ENCODE measurements at regions not wholly inside any gene's neighbourhood (a gene's known extent, or its start where the extent isn't known, plus 50 kb on each side); places are given as distances from the start of the nearest gene placed in this dataset.

DNA sequence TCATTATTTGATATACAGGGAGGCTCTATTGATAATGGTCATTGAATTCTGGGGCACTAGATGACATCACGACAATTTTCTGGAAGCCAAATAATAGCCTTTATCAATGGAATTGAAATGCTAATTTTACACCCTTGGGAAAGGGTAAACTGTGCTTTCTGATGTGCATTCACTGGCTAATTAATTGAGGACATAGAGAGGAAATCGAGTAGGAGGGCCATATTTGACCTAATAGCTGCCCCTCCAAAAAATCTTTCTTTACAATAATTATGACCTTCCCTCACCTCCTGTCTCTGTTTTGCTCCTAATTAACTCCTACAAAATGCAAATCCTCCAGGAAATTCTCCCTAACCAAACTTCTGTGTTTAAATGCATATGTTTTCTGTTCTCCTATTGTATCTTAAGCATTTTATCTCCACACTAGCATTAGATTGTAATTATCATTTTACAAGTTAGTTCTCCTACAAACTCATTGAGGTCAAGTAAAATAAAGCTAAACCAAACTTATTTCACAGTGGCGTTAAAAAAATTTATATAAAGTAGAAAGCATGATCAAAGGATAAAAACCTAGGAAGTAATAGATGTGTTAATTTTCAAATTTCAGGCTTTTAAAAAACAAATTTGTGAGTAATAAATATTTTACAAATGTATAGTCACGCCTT is 1414.0 kb upstream of the AGA start:
- no peak for DNase-seq

DNA sequence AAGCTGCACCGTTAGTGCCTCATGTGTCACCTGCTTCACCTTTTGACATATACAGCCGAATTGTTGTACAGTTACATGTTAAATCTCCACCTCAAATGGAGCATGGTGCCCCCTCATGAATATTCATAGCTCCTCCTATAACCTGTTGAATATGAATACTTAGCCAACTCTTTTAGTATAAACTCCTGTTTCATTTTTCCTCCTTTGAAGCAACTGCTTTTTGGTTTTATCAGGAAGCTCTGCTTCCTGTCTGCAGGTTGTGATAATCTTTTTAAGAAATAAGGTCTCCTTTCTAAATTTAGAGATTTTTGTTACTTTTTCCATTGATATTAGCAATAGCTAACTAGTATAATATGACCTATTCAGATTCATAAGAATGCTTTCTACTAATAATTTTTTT is 1429.2 kb upstream of the AGA start:
- DNase-seq: no peak

DNA sequence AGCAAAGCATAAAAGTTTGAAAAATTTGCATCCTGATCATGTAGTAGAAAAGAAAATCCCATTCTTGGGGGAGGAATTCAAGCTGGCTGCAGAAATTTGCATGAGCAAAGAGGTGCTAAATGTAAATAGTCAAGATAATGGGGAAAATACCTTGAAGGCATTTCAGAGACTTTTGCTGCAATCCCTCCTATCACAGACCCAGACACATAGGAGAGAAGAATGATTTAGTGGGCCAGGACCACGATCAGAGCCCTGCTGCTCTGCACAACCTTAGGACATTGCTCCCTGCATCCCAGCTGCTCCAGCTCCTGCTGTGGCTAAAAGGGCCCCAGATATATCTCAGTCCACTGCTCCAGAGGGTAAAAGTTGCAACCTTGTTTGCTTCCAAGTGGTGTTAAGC is 1439.7 kb upstream of the AGA start:
- no peak for DNase-seq

DNA sequence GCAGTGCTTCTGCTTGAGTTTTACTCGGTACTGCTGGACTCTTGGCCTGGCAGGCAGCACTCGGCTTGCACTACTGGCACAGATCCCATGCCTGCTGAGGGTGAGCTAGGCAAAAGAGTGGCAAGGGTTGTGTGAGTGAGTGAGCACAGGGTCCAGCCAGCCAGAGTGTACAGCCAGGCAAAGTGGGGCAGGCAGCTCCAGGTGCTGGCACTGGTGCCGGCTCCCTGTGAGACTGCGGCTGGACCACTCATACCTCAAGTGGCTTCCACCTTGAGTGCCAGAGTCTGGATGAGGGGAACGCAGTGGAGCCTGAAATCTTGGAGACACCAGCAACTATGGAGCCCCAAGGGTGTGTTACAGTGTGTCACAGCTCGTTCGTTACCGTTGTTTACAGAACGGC is 1451.9 kb upstream of the AGA start:
- no peak for DNase-seq

DNA sequence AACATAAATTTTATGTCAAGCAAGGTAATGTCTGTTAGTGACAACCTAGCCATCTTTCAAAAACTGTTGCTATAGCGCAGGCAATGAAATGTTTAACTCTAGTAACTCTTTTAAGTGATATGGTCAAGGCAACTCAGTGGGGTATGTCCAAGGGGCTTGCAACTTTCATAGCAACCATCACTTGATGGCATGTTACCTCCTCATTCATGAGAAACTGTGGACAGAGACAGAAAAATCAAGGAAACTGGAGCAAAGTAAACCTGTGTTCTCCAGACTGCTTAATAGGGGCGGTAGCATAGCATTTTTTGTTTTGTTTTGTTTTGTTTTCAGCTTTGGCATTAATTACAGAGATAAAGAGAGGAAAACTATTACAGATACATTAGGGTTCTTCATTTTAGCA is 1456.8 kb upstream of the AGA start:
- no peak for DNase-seq

DNA sequence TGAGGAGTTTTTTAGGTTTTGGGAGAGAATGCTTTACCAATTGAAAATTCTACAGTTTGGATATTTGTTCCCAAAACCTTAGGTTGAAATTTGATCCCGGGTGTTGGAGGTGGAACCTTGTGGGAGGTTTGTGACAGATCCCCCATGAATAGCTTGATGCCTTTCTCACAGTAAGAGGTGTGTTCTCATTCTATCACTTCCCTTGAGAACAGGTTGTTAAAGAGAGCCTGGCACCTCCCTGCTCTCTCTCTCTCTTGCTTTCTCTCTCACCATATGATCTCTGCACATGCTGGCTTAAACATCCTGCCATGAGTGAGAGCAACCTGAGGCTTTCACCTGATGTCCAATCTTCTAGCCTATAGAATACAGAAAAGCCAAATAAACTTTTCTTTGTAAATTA is 1475.5 kb upstream of the AGA start:
- DNase-seq: no peak

DNA sequence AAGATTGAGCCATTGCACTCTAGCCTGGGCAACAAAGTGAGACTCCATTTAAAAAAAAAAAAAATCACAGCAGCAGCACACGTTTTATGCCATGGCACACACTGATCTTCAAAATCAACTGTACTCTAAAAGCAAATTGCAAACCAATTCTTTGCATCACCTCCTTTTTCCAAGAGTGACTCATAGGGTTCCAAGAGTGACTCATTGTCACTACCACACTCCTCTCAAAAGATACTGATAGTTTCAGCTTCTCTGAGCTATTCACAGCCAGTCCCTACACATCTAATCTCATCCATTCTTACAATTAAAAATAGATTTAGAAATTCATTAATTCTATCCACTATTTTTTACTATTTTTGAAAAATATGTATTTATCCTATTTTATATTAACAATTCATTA is 1494.9 kb upstream of the AGA start:
- no peak for DNase-seq

DNA sequence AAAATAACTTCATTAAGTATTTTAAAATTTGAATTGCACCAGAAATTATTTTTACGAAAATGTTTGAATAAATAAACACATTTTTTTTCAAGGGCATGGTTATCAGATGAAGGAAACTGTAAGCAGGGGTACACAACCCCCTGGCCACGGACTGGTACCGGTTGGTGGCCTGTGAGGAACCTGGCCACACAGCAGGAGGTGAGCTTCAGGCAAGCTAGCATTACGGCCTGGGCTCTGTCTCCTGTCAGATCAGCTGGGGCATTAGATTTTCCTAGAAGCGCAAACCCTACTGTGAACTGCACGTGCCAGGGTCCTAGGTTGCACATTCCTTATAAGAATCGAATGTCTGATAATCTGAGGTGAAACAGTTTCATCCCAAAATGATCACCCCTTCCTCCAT is 1499.7 kb upstream of the AGA start:
- DNase-seq: no peak

DNA sequence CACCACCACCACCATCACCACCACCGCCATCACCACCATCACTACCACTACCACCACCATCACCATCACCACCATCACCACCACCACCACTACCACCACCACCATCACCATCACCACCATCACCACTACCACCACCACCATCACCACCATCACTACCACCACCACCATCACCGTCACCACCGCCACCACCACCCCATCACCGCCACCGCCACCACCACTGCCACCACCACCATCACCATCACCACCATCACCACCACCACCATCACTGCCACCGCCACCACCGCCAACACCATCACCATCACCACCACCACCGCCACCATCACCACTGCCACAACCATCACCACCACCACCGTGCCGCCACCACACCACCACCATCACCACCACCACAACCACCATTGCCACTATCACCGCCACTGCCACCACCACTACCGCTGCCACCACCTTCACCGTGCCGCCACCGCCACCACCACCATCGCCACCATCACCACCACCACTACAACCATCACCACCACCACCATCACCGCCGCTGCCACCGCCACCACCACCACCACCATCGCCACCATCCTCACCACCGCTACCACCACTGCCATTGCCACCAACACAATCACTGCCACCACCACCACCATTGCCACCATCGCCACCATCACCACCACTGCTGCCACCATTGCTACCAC is 1511.3 kb upstream of the AGA start:
- DNase-seq: no peak

DNA sequence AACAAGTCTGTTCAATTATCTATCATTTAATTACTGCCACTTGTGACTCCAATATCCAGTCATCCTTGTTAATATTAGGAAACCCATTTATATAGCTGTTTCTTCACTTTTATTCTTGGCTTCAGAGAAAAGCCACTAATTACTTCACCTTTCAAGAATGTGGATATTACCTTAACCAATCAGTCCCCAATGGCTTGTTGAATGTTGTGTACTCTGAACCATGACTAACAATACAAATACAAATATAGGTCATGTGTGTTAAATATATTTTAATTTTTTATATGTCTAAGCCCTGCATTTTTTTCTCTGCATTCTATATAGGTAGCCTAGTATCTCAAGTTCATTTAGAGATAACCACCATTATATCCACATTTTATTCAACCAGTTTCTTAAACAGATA is 1513.4 kb upstream of the AGA start:
- DNase-seq: no peak

DNA sequence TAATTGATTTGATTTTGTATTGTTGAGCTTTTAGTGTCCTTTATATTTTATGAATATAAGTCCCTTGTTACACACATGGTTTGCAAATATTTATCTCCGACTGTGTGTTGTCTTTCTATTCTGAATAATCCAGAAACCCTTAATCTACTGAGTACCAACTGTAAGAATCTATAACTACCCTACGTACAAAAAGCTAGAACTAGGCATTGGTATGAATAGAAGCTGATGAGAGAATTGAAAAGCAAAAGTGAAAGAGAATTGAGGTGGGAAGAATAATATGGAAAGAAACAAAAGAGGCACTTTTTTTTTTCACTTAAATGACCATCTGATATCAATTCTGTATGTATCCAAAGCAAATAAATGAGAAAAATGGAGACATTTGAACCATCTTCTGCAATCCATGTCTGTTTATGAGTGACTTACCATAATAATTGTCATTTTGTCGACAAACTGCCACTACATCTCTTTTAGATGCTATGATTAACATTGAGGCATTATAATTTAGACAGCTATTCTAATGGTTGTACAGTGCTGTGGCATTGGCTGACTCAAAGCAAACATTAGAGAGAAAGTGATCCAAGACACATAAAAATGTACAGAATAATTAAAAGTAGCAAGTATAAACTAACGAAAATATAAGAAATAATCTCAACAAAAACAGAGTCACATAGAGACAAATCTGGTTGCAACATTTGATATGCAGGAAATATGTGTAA is 1516.6 kb upstream of the AGA start:
- DNase-seq: no peak

DNA sequence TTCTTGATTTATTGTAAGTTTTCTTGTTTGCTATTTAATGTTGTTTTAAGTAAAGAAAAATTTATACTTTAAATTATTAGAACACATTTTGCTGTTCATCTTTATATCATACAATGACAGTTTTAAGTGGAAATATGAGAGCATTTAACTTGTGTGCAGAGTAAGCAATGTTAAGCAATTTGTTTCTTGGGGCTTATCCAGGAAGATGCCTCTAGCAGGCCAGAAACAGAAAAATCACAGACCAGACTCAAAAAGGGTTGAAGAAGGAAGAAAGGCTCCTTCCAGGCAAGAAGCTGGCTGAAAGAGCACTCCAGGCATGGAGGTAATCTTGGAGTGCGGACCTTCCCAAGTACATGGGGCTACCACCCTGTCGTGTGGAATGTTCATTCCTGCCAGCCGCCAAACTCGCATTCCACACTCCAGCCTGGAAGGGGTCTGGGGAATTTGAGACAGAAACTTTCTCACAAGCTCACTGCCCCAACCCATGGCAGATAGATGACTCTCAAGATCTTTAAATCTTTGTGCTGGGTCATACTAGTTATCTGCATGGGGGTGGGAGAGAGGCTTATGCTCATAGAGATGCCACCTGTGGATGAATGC is 1521.3 kb upstream of the AGA start:
- no peak for DNase-seq

DNA sequence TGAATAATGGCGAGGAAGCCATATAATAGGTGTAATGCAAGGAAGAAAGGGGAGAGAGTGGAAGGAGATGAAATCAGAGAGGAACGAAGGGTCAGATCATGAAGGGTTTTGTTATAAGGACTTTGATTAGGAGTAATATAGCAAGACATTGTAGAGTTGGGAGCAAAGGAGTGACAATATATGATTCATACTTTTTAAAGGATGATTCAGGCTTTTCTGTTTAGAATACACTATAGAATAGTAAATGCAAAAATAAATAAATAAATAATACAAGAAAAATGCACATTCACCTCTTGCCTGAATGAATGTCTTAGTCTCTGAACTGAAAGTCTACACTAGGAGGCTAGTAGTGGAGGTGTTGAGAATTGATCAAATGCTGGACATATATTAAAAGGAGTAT is 1524.4 kb upstream of the AGA start:
- no peak for DNase-seq

DNA sequence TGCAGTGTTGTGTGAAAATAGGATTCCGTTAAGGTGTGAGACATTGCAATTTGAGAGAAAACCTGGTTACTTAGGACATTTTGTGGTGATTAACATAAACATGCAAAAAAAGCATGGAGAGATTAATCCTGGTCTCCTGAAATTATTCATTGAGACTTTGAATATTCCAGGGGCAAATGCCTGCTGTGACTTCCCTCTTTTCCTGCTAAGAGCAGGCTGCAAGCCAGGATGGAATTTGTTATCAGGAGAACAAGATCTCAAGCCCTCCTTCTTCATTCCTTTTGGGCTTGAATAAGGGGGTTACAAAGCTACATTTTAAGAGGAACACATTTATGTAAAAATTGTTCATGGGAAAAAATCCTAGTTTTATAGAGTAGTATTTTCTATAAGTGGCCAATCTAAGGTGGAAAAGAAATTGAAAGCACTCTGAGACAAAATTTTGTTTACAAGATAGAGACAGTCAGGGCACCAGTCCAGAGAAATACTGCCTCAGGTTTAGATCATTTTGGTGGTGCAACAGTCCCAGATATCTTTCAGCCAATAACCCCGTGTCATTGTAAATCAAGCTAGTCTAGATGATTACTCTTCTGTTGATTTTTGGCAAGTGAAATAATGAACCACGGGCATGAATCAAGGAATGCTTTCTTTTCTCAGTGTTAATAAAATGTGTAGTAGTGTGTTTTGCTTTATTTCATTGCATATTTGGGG is 1528.3 kb upstream of the AGA start:
- DNase-seq: no peak

DNA sequence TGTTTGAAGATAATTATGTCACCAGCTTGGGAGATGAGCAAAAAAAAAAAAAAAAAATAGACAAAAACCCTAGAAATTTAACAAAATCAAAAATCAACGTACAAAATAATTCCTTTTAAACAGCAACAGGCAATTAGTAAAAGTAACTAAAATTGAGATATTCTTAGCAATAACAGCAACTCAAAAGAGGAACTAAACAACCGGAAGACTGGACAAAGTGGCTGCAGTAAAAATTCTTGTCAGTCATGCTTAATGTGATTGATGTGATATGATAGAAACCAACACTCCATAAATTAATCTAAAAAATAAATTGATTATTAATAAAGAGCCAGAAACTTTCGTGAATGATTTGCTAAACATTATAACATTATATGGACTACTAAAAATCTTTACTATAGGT is 1534.6 kb upstream of the AGA start:
- DNase-seq: no peak

DNA sequence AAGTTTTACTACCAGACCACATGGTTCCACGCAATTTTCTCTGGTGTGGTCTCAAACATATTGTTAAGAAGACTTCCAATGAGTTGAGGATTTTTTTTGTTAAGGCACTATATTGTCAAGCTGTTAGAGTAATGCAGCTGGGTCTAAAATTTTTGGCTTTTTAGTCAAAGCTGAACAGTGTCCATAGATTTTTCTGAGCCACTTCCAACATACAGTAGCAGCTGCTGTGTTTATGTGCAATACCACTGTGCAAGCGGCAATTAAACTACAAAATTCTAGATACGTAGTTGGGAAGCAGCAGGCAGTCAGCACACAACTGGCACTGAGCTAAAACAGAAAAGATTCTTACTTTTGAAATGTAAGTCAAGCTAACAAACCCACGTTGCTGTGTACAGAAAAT is 1551.1 kb upstream of the AGA start:
- no peak for DNase-seq

DNA sequence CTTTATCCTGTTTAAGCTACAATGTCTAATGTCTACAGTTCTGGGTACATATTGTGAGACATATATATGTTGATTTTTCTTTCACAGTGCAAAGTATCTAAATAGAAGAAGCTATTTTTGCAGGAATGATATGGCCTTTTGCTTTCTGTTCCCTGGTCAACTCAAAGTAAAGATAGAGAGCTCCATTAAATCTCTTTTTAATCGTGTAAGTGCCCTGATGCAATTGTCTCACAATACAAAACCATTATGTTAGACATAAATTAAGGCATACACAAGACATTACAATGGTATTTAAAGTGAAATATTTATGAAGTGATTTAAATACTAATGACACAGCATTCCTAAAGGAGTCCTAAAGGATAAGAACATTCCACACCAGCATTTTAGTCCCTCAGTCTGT is 1559.7 kb upstream of the AGA start:
- DNase-seq: no peak

DNA sequence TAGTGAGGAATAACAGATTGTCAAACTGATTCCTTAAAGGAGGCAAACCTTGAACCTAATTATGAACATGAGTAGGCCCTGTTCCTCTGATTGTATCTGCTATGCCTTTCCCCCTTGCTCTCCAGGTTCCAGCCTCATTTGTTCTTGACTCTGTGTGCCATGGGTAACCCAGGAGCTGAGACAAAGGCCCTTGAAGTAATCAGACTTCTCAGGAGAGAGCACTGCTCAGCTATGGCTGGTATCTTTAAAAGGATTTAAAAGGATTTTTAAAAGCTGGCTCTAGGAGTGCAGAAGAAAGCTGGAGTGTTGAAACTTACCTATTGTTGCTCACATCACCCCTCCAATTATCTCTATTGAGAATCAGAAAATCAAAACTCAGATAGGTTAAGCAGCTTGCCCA is 1565.5 kb upstream of the AGA start:
- DNase-seq: no peak

DNA sequence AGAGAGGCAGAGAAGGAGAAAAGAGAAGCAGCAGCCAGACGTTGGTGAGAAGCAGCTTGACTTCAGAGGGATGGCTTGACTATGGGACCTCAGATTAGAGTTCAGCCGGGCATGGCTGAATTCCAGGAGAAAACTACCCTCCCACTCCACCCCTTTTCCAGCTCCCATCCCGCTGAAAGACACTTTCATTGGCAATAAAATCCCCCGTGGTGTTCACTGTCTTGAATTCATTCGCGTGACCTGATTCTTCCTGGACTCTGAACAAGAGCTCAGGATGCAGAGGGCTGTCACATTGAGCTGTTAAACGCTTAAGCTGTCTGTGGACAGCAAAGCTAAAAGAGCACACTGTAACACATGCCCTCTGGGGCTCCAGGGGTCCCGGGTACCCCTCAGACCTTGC is 1575.3 kb upstream of the AGA start:
- no peak for DNase-seq

DNA sequence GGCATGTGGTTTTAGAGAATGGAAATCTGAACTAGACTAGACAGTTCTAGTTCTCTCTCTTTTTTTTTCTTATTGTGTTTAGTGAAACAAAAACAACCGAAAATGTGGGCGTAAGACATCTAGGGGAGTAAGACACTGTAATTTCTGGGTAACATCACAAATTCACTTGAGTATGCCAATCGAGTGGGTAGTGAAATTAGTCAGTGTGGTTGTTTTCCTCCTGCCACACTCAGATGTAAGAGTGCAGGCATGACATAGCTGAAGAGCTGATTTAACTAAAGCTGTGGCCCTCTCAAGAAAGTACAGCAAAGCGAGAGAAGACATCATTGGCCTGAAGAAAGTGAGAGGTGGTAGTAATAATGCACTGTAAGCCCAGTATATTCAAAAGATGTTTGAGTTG is 1585.3 kb upstream of the AGA start:
- no peak for DNase-seq

DNA sequence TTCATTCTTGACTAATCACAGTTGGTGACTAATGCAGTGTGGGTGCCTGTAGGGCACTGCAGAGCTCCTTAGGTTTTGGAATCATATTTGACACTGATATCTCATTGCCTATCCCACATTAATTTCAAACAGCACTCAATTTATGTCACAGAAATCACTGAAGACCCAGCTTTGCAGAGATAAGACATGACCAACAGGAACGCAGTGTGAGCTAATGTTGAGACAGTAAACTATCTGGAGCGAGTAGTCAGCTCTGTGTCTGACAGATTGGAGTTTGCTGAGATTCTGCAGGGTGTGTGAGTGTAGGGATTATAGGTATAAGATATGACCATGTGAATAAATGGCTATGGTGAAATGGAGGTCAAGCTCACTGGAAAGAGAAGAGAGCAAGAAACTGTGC is 1586.1 kb upstream of the AGA start:
- DNase-seq: no peak

DNA sequence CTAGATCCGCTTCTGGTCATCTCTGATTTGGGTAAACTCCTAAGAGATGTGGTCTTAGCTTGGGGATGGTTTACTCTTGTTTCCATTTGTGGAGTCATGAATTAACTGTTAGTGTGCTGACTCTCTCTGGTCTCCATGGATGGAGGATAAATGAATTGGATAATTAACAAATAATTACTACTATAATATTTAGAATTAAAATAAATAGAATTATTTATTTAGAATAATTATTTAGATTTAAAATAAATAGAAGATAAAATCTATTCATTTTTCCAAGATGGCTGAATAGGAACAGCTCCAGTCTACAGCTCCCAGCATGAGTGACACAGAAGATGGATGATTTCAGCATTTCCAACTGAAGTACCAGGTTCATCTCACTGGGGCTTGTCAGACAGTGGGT is 1587.4 kb upstream of the AGA start:
- no peak for DNase-seq

DNA sequence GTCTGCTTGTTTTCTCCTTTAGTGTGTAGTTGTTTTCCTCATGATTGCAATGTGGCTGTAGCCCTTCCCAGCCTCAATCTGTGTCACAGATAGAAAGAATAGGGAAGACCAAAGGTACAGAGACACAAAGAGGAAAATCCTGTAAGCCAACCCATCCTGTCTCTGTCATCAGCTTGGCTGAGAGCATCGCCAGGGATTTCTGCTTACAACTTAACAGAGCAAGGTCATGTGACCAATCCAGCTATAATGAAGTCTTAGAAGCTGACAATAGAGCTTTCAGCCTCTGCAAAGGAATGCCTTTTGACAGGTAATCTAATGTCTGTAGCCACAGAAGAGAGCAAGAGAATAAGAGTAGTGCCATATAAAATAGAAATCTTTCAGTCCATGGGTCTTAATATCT is 1598.0 kb upstream of the AGA start:
- DNase-seq: no peak

Measured in DMS79 (cell line).